ENCODE measurements at regions not wholly inside any gene's neighbourhood (a gene's known extent, or its start where the extent isn't known, plus 50 kb on each side); places are given as distances from the start of the nearest gene placed in this dataset.
A peak's percentile ranks its signal among the peaks of the same experiment; 100 is the strongest.

DNA sequence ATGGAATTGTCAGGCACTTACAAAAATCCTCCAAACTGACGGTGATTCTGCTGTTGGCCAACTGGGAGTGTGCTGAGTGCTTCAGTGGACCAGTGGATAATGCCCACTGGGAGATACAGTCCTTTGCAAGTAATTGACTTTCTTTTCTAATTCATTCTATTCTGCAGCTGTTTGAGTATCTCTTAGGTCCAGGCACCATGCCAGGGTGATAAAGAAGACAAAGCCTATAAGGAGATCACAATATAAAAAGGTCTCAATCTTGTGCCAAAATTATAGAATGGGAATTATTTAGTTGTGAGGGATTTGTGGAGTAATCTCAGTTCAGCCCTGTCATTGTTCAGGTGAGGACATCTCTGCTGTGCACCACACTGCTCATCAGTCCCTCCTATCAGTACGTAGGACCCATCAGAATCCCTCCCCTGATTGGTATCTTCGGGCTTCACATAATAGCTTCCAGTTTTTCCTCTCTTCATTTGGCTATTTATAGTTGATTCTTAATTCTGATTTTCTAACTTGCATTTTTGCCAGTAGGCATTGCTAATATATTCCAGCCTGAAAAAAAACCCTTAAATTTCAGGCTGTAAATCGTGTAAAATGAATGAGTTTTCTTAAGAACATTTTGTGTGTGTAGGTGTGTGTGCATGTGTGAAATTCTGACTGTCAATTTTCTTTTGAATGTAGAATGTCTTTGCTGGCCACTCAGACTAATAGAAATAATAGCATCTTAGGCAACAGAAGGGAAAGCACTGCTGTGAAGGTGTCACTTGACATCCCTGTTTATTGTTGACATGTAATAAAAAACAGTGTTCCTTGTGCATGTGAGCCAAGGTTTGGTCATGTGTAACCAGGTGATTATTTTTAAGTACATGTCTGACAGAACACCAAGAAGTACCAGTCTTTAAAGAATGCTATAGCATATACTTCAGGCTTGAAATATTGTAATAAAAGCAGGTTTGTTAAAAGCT is 457.6 kb upstream of the RGS6 start:
- peak; percentile 39 for ATAC-seq
- H4K20me1 ChIP-seq (replicated peaks; ENCODE audit: insufficient read depth) = peaks cover 5% of the 10 kb centered on the region; the same call in 1 of the 2 replicates
- no peaks in the 10 kb centered on the region for H3F3A ChIP-seq (replicated peaks; ENCODE audit: low read depth)
- no peak overlapping the region for H3K4me2 ChIP-seq
- H3K79me2 ChIP-seq (replicated peaks; ENCODE audit: insufficient read depth) = peaks cover 48% of the 10 kb centered on the region
- no peaks in the 10 kb centered on the region for H3K9me2 ChIP-seq (ENCODE audit: insufficient read depth)
- H2AFZ ChIP-seq = no peak overlapping the region
- Mint-ChIP-seq H3K27me3 (ENCODE audit: insufficient read depth, low read depth, poor library complexity) (no peaks in the 10 kb centered on the region), H3K36me3 (ENCODE audit: low read depth) (no peaks in the 10 kb centered on the region), H3K4me1 (peaks cover 43% of the 10 kb centered on the region), H3K9me3 (no peaks in the 10 kb centered on the region; the same call in 2 of the 3 replicates), H3K4me3 (no peak overlapping the region), H3K27ac (peak overlapping the region; percentile 18; the same call in 1 of the 2 replicates)
- no peak overlapping the region for H3K27ac ChIP-seq (ENCODE audit: low read depth)
- no peaks in the 10 kb centered on the region for H3K36me3 ChIP-seq (ENCODE audit: insufficient read depth)
- H3K4me3 ChIP-seq = no peak overlapping the region
- no peak for DNase-seq (ENCODE audit: low spot score)
- no peaks in the 10 kb centered on the region for H3K27me3 ChIP-seq (ENCODE audit: insufficient read depth)
- peaks cover 11% of the 10 kb centered on the region; the same call in 1 of the 2 replicates for H3K4me1 ChIP-seq (ENCODE audit: insufficient read depth)
- TF ChIP-seq EZH2phosphoT487 (IDR thresholded peaks at IDR 0.05; ENCODE audit: unreplicated experiment) (no peak), ZNF114 (CRISPR knock-in tag; IDR thresholded peaks at IDR 0.05) (no peak), ZNF331 (CRISPR knock-in tag; IDR thresholded peaks at IDR 0.05; ENCODE audit: low read depth) (no peak), STAT1 (IDR thresholded peaks at IDR 0.05; ENCODE audit: unreplicated experiment) (no peak), POLR2AphosphoS5 (IDR thresholded peaks at IDR 0.05; ENCODE audit: low read depth) (no peak), JUNB (IDR thresholded peaks at IDR 0.05; ENCODE audit: unreplicated experiment) (no peak), CREB1 (CRISPR knock-in tag; IDR thresholded peaks at IDR 0.05; ENCODE audit: low read depth) (no peak), EZH2 (IDR thresholded peaks at IDR 0.05; ENCODE audit: low read depth, unreplicated experiment) (no peak), NANOG (IDR thresholded peaks at IDR 0.05; ENCODE audit: borderline replicate concordance) (no peak)
- TF ChIP-seq, protein P1, sequence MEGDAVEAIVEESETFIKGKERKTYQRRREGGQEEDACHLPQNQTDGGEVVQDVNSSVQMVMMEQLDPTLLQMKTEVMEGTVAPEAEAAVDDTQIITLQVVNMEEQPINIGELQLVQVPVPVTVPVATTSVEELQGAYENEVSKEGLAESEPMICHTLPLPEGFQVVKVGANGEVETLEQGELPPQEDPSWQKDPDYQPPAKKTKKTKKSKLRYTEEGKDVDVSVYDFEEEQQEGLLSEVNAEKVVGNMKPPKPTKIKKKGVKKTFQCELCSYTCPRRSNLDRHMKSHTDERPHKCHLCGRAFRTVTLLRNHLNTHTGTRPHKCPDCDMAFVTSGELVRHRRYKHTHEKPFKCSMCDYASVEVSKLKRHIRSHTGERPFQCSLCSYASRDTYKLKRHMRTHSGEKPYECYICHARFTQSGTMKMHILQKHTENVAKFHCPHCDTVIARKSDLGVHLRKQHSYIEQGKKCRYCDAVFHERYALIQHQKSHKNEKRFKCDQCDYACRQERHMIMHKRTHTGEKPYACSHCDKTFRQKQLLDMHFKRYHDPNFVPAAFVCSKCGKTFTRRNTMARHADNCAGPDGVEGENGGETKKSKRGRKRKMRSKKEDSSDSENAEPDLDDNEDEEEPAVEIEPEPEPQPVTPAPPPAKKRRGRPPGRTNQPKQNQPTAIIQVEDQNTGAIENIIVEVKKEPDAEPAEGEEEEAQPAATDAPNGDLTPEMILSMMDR (conservative IDR thresholded peaks at IDR 0.05; ENCODE audit: low read depth in 2 of 2) = no peak
- TF ChIP-seq, protein P2, sequence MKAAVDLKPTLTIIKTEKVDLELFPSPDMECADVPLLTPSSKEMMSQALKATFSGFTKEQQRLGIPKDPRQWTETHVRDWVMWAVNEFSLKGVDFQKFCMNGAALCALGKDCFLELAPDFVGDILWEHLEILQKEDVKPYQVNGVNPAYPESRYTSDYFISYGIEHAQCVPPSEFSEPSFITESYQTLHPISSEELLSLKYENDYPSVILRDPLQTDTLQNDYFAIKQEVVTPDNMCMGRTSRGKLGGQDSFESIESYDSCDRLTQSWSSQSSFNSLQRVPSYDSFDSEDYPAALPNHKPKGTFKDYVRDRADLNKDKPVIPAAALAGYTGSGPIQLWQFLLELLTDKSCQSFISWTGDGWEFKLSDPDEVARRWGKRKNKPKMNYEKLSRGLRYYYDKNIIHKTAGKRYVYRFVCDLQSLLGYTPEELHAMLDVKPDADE (IDR thresholded peaks at IDR 0.05) = no peak
- TF ChIP-seq, protein P3, sequence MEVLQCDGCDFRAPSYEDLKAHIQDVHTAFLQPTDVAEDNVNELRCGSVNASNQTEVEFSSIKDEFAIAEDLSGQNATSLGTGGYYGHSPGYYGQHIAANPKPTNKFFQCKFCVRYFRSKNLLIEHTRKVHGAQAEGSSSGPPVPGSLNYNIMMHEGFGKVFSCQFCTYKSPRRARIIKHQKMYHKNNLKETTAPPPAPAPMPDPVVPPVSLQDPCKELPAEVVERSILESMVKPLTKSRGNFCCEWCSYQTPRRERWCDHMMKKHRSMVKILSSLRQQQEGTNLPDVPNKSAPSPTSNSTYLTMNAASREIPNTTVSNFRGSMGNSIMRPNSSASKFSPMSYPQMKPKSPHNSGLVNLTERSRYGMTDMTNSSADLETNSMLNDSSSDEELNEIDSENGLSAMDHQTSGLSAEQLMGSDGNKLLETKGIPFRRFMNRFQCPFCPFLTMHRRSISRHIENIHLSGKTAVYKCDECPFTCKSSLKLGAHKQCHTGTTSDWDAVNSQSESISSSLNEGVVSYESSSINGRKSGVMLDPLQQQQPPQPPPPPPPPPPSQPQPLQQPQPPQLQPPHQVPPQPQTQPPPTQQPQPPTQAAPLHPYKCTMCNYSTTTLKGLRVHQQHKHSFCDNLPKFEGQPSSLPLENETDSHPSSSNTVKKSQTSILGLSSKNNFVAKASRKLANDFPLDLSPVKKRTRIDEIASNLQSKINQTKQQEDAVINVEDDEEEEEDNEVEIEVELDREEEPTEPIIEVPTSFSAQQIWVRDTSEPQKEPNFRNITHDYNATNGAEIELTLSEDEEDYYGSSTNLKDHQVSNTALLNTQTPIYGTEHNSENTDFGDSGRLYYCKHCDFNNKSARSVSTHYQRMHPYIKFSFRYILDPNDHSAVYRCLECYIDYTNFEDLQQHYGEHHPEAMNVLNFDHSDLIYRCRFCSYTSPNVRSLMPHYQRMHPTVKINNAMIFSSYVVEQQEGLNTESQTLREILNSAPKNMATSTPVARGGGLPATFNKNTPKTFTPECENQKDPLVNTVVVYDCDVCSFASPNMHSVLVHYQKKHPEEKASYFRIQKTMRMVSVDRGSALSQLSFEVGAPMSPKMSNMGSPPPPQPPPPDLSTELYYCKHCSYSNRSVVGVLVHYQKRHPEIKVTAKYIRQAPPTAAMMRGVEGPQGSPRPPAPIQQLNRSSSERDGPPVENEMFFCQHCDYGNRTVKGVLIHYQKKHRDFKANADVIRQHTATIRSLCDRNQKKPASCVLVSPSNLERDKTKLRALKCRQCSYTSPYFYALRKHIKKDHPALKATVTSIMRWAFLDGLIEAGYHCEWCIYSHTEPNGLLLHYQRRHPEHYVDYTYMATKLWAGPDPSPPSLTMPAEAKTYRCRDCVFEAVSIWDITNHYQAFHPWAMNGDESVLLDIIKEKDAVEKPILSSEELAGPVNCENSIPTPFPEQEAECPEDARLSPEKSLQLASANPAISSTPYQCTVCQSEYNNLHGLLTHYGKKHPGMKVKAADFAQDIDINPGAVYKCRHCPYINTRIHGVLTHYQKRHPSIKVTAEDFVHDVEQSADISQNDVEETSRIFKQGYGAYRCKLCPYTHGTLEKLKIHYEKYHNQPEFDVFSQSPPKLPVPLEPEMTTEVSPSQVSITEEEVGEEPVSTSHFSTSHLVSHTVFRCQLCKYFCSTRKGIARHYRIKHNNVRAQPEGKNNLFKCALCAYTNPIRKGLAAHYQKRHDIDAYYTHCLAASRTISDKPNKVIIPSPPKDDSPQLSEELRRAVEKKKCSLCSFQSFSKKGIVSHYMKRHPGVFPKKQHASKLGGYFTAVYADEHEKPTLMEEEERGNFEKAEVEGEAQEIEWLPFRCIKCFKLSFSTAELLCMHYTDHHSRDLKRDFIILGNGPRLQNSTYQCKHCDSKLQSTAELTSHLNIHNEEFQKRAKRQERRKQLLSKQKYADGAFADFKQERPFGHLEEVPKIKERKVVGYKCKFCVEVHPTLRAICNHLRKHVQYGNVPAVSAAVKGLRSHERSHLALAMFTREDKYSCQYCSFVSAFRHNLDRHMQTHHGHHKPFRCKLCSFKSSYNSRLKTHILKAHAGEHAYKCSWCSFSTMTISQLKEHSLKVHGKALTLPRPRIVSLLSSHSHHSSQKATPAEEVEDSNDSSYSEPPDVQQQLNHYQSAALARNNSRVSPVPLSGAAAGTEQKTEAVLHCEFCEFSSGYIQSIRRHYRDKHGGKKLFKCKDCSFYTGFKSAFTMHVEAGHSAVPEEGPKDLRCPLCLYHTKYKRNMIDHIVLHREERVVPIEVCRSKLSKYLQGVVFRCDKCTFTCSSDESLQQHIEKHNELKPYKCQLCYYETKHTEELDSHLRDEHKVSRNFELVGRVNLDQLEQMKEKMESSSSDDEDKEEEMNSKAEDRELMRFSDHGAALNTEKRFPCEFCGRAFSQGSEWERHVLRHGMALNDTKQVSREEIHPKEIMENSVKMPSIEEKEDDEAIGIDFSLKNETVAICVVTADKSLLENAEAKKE (CRISPR knock-in tag; IDR thresholded peaks at IDR 0.05) = no peak
- TF ChIP-seq, protein P4, sequence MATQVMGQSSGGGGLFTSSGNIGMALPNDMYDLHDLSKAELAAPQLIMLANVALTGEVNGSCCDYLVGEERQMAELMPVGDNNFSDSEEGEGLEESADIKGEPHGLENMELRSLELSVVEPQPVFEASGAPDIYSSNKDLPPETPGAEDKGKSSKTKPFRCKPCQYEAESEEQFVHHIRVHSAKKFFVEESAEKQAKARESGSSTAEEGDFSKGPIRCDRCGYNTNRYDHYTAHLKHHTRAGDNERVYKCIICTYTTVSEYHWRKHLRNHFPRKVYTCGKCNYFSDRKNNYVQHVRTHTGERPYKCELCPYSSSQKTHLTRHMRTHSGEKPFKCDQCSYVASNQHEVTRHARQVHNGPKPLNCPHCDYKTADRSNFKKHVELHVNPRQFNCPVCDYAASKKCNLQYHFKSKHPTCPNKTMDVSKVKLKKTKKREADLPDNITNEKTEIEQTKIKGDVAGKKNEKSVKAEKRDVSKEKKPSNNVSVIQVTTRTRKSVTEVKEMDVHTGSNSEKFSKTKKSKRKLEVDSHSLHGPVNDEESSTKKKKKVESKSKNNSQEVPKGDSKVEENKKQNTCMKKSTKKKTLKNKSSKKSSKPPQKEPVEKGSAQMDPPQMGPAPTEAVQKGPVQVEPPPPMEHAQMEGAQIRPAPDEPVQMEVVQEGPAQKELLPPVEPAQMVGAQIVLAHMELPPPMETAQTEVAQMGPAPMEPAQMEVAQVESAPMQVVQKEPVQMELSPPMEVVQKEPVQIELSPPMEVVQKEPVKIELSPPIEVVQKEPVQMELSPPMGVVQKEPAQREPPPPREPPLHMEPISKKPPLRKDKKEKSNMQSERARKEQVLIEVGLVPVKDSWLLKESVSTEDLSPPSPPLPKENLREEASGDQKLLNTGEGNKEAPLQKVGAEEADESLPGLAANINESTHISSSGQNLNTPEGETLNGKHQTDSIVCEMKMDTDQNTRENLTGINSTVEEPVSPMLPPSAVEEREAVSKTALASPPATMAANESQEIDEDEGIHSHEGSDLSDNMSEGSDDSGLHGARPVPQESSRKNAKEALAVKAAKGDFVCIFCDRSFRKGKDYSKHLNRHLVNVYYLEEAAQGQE (IDR thresholded peaks at IDR 0.05; ENCODE audit: unreplicated experiment) = no peak

Measured in GM23338 (cell line).